Ishikawa (cell line): ENCODE measurements at regions not wholly inside any gene's neighbourhood (a gene's known extent, or its start where the extent isn't known, plus 50 kb on each side); places are given as distances from the start of the nearest gene placed in this dataset.

Experiments
- CEBPB ChIP-seq: IDR thresholded peaks from 2 replicates; pipeline ENCODE4 v1.6.1; 2012
- CREB1 ChIP-seq: IDR thresholded peaks from 2 replicates; pipeline ENCODE4 v1.6.1; 2012; ENCODE audit warnings: low read depth
- EGR1 ChIP-seq: IDR thresholded peaks from 2 replicates; pipeline ENCODE4 v1.6.1; 2012
- EP300 ChIP-seq: IDR thresholded peaks from 2 replicates; pipeline ENCODE4 v1.6.1; 2012; ENCODE audit warnings: borderline replicate concordance
- FOXM1 ChIP-seq: IDR thresholded peaks from 2 replicates; pipeline ENCODE4 v1.6.1; 2012; ENCODE audit warnings: low read depth, borderline replicate concordance
- NFIC ChIP-seq: IDR thresholded peaks from 2 replicates; pipeline ENCODE4 v1.6.1; 2012
- RAD21 ChIP-seq: IDR thresholded peaks from 2 replicates; pipeline ENCODE4 v1.6.1; 2012; ENCODE audit warnings: low read depth
- TAF1 ChIP-seq: IDR thresholded peaks from 2 replicates; pipeline ENCODE4 v1.6.1; 2012; ENCODE audit warnings: low read depth, mild to moderate bottlenecking
- TCF12 ChIP-seq: IDR thresholded peaks from 2 replicates; pipeline ENCODE4 v1.6.1; 2012; ENCODE audit warnings: low read depth
- TEAD4 ChIP-seq: IDR thresholded peaks from 2 replicates; pipeline ENCODE4 v1.6.1; 2012
- YY1 ChIP-seq: IDR thresholded peaks from 2 replicates; pipeline ENCODE4 v1.6.1; 2012; ENCODE audit warnings: low read depth
- ZBTB7A ChIP-seq: IDR thresholded peaks from 2 replicates; pipeline ENCODE4 v1.6.1; 2012; ENCODE audit warnings: low read depth
- TF ChIP-seq, protein P1 (sequence below): IDR thresholded peaks from 2 replicates; pipeline ENCODE4 v1.6.1; 2012
- TF ChIP-seq, protein P2 (sequence below): IDR thresholded peaks from 2 replicates; pipeline ENCODE4 v1.6.1; 2012
- TF ChIP-seq, protein P3 (sequence below): IDR thresholded peaks from 2 replicates; pipeline ENCODE4 v1.6.1; 2012; ENCODE audit warnings: low read depth, mild to moderate bottlenecking

DNA sequence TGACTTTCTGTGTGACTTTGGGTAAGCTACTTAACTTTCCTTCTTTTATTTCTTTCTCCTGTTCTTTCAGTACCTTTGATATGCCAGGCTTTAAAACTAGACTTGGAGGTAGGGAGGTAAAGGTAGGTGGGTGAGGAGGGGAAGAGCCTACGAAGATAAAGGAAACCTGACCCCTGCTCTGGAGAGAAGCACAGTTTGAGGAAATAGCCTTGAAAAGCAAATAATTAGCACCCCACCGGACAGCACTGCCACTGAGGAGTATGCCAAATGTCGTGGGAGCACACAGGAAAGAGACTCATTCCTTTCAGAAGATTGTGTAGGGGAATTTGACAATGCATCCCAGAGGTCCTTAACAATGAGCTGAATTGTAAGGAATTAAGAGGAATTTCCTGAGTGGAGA, 65.2 kb upstream of the SPAG17 start:
- TF ChIP-seq FOXM1 (no peak), TAF1 (no peak), TEAD4 (no peak), CEBPB (no peak), NFIC (no peak), CREB1 (no peak), EGR1 (no peak), TCF12 (no peak), ZBTB7A (no peak), EP300 (no peak), RAD21 (no peak), YY1 (no peak)
- TF ChIP-seq, protein P1, sequence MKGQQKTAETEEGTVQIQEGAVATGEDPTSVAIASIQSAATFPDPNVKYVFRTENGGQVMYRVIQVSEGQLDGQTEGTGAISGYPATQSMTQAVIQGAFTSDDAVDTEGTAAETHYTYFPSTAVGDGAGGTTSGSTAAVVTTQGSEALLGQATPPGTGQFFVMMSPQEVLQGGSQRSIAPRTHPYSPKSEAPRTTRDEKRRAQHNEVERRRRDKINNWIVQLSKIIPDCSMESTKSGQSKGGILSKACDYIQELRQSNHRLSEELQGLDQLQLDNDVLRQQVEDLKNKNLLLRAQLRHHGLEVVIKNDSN, result no peak
- TF ChIP-seq, protein P2, sequence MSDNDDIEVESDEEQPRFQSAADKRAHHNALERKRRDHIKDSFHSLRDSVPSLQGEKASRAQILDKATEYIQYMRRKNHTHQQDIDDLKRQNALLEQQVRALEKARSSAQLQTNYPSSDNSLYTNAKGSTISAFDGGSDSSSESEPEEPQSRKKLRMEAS, result no peak
- TF ChIP-seq, protein P3, sequence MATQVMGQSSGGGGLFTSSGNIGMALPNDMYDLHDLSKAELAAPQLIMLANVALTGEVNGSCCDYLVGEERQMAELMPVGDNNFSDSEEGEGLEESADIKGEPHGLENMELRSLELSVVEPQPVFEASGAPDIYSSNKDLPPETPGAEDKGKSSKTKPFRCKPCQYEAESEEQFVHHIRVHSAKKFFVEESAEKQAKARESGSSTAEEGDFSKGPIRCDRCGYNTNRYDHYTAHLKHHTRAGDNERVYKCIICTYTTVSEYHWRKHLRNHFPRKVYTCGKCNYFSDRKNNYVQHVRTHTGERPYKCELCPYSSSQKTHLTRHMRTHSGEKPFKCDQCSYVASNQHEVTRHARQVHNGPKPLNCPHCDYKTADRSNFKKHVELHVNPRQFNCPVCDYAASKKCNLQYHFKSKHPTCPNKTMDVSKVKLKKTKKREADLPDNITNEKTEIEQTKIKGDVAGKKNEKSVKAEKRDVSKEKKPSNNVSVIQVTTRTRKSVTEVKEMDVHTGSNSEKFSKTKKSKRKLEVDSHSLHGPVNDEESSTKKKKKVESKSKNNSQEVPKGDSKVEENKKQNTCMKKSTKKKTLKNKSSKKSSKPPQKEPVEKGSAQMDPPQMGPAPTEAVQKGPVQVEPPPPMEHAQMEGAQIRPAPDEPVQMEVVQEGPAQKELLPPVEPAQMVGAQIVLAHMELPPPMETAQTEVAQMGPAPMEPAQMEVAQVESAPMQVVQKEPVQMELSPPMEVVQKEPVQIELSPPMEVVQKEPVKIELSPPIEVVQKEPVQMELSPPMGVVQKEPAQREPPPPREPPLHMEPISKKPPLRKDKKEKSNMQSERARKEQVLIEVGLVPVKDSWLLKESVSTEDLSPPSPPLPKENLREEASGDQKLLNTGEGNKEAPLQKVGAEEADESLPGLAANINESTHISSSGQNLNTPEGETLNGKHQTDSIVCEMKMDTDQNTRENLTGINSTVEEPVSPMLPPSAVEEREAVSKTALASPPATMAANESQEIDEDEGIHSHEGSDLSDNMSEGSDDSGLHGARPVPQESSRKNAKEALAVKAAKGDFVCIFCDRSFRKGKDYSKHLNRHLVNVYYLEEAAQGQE, result no peak

DNA sequence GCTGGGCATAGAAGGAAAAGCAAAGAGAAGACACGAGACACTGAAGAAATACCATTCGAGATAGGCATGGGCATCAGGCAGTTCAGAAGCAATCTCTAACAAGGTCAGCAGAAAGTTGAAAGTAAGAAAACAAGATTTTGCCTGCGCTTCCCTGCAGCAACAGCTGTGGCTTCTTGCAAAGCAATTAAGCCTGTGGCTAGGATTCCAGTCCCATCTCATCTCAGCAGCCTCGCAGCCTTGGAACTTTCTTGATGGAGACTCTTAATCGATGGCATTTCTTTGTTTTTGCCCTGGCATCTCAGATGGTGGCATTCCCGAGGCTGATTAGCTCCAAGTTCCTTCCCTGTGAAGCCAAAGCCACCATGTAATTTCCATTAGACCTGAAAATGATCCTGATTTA, 64.6 kb upstream of the SPAG17 start:
- TF ChIP-seq CEBPB (no peak), EP300 (no peak), TAF1 (no peak), EGR1 (no peak), CREB1 (no peak), NFIC (no peak), ZBTB7A (no peak), FOXM1 (no peak)
- TF ChIP-seq, protein P1, result no peak
- TF ChIP-seq, protein P3, result no peak
- TF ChIP-seq, protein P2, result no peak

DNA sequence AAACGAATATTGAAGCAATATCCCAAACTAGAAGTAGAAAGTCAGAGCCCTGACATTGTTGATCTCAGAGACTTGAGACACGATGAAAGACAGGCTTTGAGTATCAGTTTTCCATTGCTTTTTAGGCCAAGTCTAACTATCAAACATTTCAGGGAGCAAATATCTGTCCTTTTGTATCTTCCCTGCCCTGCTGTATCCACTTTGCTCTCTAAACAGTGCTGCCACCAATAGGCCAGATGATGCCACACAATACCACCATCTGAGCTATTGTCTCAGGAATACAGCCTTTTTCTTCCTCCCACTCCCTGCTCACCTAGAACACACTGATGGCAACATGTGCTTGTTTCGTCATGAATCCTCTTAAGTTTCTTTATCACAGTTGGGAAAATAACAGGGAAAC, 62.6 kb upstream of the SPAG17 start:
- peak; percentile 12; the same call in 1 of the 2 replicates for TF ChIP-seq RAD21
- no peak for TF ChIP-seq EGR1
- no peak for TF ChIP-seq CEBPB

DNA sequence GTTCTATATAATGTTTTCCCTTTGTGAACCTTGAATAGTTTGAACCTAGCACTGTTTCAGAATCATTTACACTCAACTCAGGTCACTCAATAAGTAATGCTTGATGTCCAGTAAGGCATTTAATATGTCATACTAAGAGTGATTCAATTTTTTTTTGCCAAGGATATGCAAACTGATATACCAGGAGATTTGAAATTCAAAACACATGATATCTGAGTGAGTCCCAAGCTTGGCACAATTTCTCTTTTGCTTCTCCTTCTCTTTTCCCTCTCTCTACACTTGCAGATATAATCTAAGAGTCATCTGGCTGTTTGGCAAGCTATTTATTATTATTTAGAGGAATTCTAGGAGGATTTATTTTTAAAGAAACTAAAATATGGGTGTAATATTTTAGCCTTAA, 61.6 kb upstream of the SPAG17 start:
- TF ChIP-seq CREB1 (no peak), TEAD4 (no peak), TAF1 (no peak), CEBPB (no peak), YY1 (no peak), EGR1 (no peak), RAD21 (no peak), EP300 (no peak), TCF12 (no peak), FOXM1 (no peak)
- TF ChIP-seq, protein P3, result no peak
- TF ChIP-seq, protein P2, result no peak

DNA sequence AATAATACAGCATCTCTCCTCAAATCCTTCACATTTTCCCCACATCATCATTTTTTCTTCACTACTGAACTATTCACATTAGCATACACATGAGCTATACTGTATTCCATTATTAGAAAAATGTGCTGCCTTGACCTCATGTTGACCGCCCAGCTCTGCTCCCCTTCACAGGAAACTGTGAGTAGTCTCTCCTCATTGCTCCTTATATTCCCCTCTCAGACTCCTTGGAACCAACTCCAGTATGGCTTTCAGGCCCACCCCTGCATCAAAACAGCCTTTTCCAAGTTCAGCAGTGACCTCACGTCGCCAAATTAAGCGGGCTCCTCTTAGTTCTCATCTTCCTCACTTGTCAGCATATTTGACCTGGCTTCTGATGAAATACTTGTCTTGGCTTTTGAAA, 59.2 kb upstream of the SPAG17 start:
- TF ChIP-seq YY1, result no peak
- no peak for TF ChIP-seq EP300
- TF ChIP-seq CEBPB, result no peak
- TF ChIP-seq RAD21, result no peak
- TF ChIP-seq, protein P3, result no peak
- TF ChIP-seq, protein P2, result no peak
- TF ChIP-seq, protein P1, result no peak
